ENCODE measurements at regions not wholly inside any gene's neighbourhood (a gene's known extent, or its start where the extent isn't known, plus 50 kb on each side); places are given as distances from the start of the nearest gene placed in this dataset.

- no peak for DNase-seq (ENCODE audit: low read depth)
- H3K4me3 ChIP-seq (ENCODE audit: low read length): no peak overlapping the region
- TF ChIP-seq, protein P1, sequence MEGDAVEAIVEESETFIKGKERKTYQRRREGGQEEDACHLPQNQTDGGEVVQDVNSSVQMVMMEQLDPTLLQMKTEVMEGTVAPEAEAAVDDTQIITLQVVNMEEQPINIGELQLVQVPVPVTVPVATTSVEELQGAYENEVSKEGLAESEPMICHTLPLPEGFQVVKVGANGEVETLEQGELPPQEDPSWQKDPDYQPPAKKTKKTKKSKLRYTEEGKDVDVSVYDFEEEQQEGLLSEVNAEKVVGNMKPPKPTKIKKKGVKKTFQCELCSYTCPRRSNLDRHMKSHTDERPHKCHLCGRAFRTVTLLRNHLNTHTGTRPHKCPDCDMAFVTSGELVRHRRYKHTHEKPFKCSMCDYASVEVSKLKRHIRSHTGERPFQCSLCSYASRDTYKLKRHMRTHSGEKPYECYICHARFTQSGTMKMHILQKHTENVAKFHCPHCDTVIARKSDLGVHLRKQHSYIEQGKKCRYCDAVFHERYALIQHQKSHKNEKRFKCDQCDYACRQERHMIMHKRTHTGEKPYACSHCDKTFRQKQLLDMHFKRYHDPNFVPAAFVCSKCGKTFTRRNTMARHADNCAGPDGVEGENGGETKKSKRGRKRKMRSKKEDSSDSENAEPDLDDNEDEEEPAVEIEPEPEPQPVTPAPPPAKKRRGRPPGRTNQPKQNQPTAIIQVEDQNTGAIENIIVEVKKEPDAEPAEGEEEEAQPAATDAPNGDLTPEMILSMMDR (IDR thresholded peaks at IDR 0.05; ENCODE audit: insufficient read depth, low read depth, low read length, missing control alignments): no peak
Observed at GRCh38 chr16:5504064-5504781, 406.6 kb upstream of the EEF2KMT start.

GRCh38 chr16:5502944-5503343, 405.3 kb upstream of the EEF2KMT start:
- TF ChIP-seq, protein P1 (IDR thresholded peaks at IDR 0.05; ENCODE audit: insufficient read depth, low read depth, low read length, missing control alignments): no peak
- no peak for DNase-seq (ENCODE audit: low read depth)
- no peak overlapping the region for H3K4me3 ChIP-seq (ENCODE audit: low read length)

GRCh38 chr16:5502467-5502869, 404.9 kb upstream of the EEF2KMT start:
- TF ChIP-seq, protein P1 (IDR thresholded peaks at IDR 0.05; ENCODE audit: insufficient read depth, low read depth, low read length, missing control alignments): no peak

GRCh38 chr16:5500526-5500925, 402.9 kb upstream of the EEF2KMT start:
- TF ChIP-seq, protein P1 (IDR thresholded peaks at IDR 0.05; ENCODE audit: insufficient read depth, low read depth, low read length, missing control alignments): no peak
- DNase-seq (ENCODE audit: low read depth): no peak
- H3K4me3 ChIP-seq (ENCODE audit: low read length): no peak overlapping the region

More at GRCh38 chr16:5502467-5502869, 404.9 kb upstream of the EEF2KMT start:
- no peak for DNase-seq (ENCODE audit: low read depth)
- no peak overlapping the region for H3K4me3 ChIP-seq (ENCODE audit: low read length)

- DNase-seq (ENCODE audit: low read depth): no peak
- TF ChIP-seq, protein P1 (IDR thresholded peaks at IDR 0.05; ENCODE audit: insufficient read depth, low read depth, low read length, missing control alignments): no peak
- no peak overlapping the region for H3K4me3 ChIP-seq (ENCODE audit: low read length)
Observed at GRCh38 chr16:5498562-5498961, 401.0 kb upstream of the EEF2KMT start.

DNA sequence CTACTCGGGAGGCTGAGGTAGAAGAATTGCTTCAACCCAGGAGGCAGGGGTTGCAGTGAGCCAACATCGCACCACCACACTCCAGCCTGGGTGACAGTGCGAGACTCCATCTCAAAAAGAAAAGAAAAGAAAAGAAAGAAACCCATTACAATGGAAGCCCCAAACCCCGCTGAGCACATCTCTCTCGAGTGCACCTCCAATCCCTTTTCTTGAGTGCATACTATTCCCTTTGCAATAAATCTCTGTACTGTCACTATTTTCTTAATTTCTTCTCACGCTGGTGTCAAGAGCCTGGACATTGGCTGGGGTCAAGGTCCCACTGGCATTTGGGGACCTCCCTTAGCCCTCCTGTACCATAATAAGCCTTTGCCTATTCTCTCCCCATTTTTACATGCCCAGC, 398.4 kb upstream of the EEF2KMT start:
- DNase-seq (ENCODE audit: low read depth): no peak
- TF ChIP-seq, protein P1 (IDR thresholded peaks at IDR 0.05; ENCODE audit: insufficient read depth, low read depth, low read length, missing control alignments): no peak
- no peak overlapping the region for H3K4me3 ChIP-seq (ENCODE audit: low read length)

- DNase-seq (ENCODE audit: low read depth): no peak
- no peak overlapping the region for H3K4me3 ChIP-seq (ENCODE audit: low read length)
- TF ChIP-seq, protein P1 (IDR thresholded peaks at IDR 0.05; ENCODE audit: insufficient read depth, low read depth, low read length, missing control alignments): no peak
Observed at GRCh38 chr16:5490499-5490898, 392.9 kb upstream of the EEF2KMT start.

Measured in epithelial cell of esophagus (primary cell).